ENCODE measurements at regions not wholly inside any gene's neighbourhood (a gene's known extent, or its start where the extent isn't known, plus 50 kb on each side); places are given as distances from the start of the nearest gene placed in this dataset.

DNA sequence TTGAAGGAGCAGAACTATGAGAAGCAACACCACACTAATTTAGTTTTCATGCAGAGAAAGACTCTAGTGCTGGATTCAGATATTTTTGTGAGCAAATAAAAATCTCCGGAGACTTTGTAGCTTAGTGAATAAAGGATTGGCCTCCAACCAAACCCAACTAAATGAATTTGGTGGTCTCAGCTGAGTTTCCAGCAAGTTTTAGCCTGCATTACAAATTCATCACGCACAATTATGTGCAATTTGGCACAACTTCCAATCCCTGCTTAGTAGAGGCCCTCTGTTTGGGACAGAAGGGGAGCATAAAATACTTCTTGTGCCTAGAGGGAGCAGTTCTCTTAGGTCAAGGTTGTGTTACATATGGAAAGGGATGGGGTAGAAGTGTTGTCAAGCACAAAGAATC, 112.3 kb upstream of the ADAMTSL1 start:
- DNase-seq (ENCODE audit: low read depth, low spot score) (no peak), ATAC-seq (no peak)
- no peaks in the 10 kb centered on the region for H3K9me3 ChIP-seq (ENCODE audit: control insufficient read depth in 1 of 2, insufficient read depth in 1 of 2, low read depth in 1 of 2, low read length in 2 of 2)
- no peaks in the 10 kb centered on the region for H3K9me2 ChIP-seq (ENCODE audit: insufficient read depth)
- no TSS peak for BruUV-seq (replicated peaks)
- intact Hi-C loops (cut with micrococcal nuclease), result no loop called here
- ChIA-PET CTCF (no interaction called here), RAD21 (ENCODE audit: low non-redundant PET in 1 of 2, low total read pairs in 2 of 2, uncharacterized antibody in 2 of 2, unreplicated experiment in 2 of 2) (no interaction called here), POLR2A (no interaction called here)
- TF ChIP-seq EZH2 (IDR thresholded peaks at IDR 0.05), result no peak
- TF ChIP-seq ZNF274 (IDR thresholded peaks at IDR 0.05; ENCODE audit: low read depth, low read length), result no peak
- TF ChIP-seq CEBPB (IDR thresholded peaks at IDR 0.05; ENCODE audit: low read depth), result no peak
- no peak for TF ChIP-seq EZH2phosphoT487 (IDR thresholded peaks at IDR 0.05; ENCODE audit: borderline replicate concordance)
- H3K27ac ChIP-seq (ENCODE audit: low read depth, low read length), result no peak overlapping the region
- no peak overlapping the region for H2AFZ ChIP-seq (ENCODE audit: low read depth, low read length, poor library complexity, severe bottlenecking)
- no peaks in the 10 kb centered on the region for H3K36me3 ChIP-seq (ENCODE audit: control insufficient read depth in 1 of 2, insufficient read depth in 2 of 2, low read length in 2 of 2)
- H3K27me3 ChIP-seq (ENCODE audit: insufficient read depth, low read length), result no peaks in the 10 kb centered on the region
- H3K9ac ChIP-seq (ENCODE audit: low read length), result no peak overlapping the region
- no peaks in the 10 kb centered on the region; the same call in 1 of the 2 replicates for H4K20me1 ChIP-seq (ENCODE audit: insufficient read depth)
- H3K79me2 ChIP-seq (ENCODE audit: insufficient read depth, low read length), result no peaks in the 10 kb centered on the region
- no peak overlapping the region for H3K4me2 ChIP-seq (ENCODE audit: low read length)
- H3K4me3 ChIP-seq (replicated peaks in 1 of 2; ENCODE audit: low read depth in 1 of 2, low read length in 2 of 2), result no peak overlapping the region
- H3K4me1 ChIP-seq (ENCODE audit: control insufficient read depth in 1 of 2, insufficient read depth in 2 of 2, low read length in 2 of 2), result no peaks in the 10 kb centered on the region

GRCh38 chr9:18362166-18362565, 111.8 kb upstream of the ADAMTSL1 start:
- DNase-seq (ENCODE audit: low read depth, low spot score) (no peak), ATAC-seq (no peak)
- Histone ChIP-seq H3K4me3 (replicated peaks in 1 of 2; ENCODE audit: low read depth in 1 of 2, low read length in 2 of 2) (no peak overlapping the region), H3K36me3 (ENCODE audit: control insufficient read depth in 1 of 2, insufficient read depth in 2 of 2, low read length in 2 of 2) (no peaks in the 10 kb centered on the region), H3K27me3 (ENCODE audit: insufficient read depth, low read length) (no peaks in the 10 kb centered on the region), H2AFZ (ENCODE audit: low read depth, low read length, poor library complexity, severe bottlenecking) (no peak overlapping the region), H3K79me2 (ENCODE audit: insufficient read depth, low read length) (no peaks in the 10 kb centered on the region), H3K9me3 (ENCODE audit: control insufficient read depth in 1 of 2, insufficient read depth in 1 of 2, low read depth in 1 of 2, low read length in 2 of 2) (no peaks in the 10 kb centered on the region), H3K4me1 (ENCODE audit: control insufficient read depth in 1 of 2, insufficient read depth in 2 of 2, low read length in 2 of 2) (no peaks in the 10 kb centered on the region), H3K9me2 (ENCODE audit: insufficient read depth) (no peaks in the 10 kb centered on the region), H3K27ac (ENCODE audit: low read depth, low read length) (no peak overlapping the region), H3K4me2 (ENCODE audit: low read length) (no peak overlapping the region), H3K9ac (ENCODE audit: low read length) (no peak overlapping the region), H4K20me1 (ENCODE audit: insufficient read depth) (no peaks in the 10 kb centered on the region; the same call in 1 of the 2 replicates)
- TF ChIP-seq EGR1 (IDR thresholded peaks at IDR 0.05; ENCODE audit: low read depth), result no peak
- TF ChIP-seq POLR2AphosphoS5 (IDR thresholded peaks at IDR 0.05; ENCODE audit: low read depth, low read length), result no peak
- TF ChIP-seq SRF (IDR thresholded peaks at IDR 0.05; ENCODE audit: low read depth), result no peak
- TF ChIP-seq ZNF274 (IDR thresholded peaks at IDR 0.05; ENCODE audit: low read depth, low read length), result no peak
- TF ChIP-seq JUND (IDR thresholded peaks at IDR 0.05), result no peak
- no peak for TF ChIP-seq EZH2 (IDR thresholded peaks at IDR 0.05)
- TF ChIP-seq CEBPB (IDR thresholded peaks at IDR 0.05; ENCODE audit: low read depth), result no peak
- TF ChIP-seq TCF7L2 (IDR thresholded peaks at IDR 0.05; ENCODE audit: borderline replicate concordance, extremely low read depth, insufficient read depth, insufficient read length), result no peak
- TF ChIP-seq, protein P1, sequence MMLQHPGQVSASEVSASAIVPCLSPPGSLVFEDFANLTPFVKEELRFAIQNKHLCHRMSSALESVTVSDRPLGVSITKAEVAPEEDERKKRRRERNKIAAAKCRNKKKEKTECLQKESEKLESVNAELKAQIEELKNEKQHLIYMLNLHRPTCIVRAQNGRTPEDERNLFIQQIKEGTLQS (IDR thresholded peaks at IDR 0.05), result no peak
- TF ChIP-seq, protein P2, sequence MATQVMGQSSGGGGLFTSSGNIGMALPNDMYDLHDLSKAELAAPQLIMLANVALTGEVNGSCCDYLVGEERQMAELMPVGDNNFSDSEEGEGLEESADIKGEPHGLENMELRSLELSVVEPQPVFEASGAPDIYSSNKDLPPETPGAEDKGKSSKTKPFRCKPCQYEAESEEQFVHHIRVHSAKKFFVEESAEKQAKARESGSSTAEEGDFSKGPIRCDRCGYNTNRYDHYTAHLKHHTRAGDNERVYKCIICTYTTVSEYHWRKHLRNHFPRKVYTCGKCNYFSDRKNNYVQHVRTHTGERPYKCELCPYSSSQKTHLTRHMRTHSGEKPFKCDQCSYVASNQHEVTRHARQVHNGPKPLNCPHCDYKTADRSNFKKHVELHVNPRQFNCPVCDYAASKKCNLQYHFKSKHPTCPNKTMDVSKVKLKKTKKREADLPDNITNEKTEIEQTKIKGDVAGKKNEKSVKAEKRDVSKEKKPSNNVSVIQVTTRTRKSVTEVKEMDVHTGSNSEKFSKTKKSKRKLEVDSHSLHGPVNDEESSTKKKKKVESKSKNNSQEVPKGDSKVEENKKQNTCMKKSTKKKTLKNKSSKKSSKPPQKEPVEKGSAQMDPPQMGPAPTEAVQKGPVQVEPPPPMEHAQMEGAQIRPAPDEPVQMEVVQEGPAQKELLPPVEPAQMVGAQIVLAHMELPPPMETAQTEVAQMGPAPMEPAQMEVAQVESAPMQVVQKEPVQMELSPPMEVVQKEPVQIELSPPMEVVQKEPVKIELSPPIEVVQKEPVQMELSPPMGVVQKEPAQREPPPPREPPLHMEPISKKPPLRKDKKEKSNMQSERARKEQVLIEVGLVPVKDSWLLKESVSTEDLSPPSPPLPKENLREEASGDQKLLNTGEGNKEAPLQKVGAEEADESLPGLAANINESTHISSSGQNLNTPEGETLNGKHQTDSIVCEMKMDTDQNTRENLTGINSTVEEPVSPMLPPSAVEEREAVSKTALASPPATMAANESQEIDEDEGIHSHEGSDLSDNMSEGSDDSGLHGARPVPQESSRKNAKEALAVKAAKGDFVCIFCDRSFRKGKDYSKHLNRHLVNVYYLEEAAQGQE (IDR thresholded peaks at IDR 0.05; ENCODE audit: low read depth), result no peak
- no peak for TF ChIP-seq CBX3 (IDR thresholded peaks at IDR 0.05; ENCODE audit: low read depth)
- RAD21 ChIA-PET (ENCODE audit: low non-redundant PET in 1 of 2, low total read pairs in 2 of 2, uncharacterized antibody in 2 of 2, unreplicated experiment in 2 of 2), result no interaction called here
- POLR2A ChIA-PET, result no interaction called here
- CTCF ChIA-PET, result no interaction called here
- intact Hi-C loops (cut with micrococcal nuclease), result no loop called here
- BruUV-seq (replicated peaks), result no TSS peak
